ENCODE measurements at regions not wholly inside any gene's neighbourhood (a gene's known extent, or its start where the extent isn't known, plus 50 kb on each side); places are given as distances from the start of the nearest gene placed in this dataset.

DNA sequence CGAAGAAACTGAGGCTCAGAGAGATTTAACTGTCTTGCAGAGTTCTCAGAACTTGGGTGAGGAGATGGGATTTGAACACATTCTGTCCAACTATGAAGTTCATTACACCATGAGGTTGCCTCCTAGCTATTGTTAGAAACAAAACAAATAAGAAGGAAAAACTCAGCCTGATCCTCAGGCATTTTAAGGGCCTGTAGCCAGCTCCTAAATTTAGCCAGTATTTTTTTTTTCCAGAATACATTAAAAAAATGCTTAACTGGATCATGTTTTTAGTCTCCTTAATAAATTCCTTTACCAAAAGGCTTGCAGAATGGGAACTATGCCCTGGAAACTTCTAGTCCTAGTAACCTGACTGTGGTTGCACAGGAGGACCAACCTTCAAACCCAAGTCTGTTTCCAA lies 212.0 kb downstream of the CSNK2A3 start:
- ATAC-seq (no peak), DNase-seq (ENCODE audit: low spot score) (no peak)
- CTCF ChIA-PET, result interaction anchor here (1.0 to 1.6 kb wide), 3 partner anchors 15 to 113 kb away, joined by 3 to 8 read pairs (median 3); no protein-coding TSS in a partner anchor
- no peak for TF ChIP-seq TEAD4 (CRISPR knock-in tag; IDR thresholded peaks at IDR 0.05)
- no peak for TF ChIP-seq CREM (CRISPR knock-in tag; IDR thresholded peaks at IDR 0.05)
- TF ChIP-seq, protein P1, sequence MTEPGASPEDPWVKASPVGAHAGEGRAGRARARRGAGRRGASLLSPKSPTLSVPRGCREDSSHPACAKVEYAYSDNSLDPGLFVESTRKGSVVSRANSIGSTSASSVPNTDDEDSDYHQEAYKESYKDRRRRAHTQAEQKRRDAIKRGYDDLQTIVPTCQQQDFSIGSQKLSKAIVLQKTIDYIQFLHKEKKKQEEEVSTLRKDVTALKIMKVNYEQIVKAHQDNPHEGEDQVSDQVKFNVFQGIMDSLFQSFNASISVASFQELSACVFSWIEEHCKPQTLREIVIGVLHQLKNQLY (CRISPR knock-in tag; IDR thresholded peaks at IDR 0.05), result no peak
- TF ChIP-seq, protein P2, sequence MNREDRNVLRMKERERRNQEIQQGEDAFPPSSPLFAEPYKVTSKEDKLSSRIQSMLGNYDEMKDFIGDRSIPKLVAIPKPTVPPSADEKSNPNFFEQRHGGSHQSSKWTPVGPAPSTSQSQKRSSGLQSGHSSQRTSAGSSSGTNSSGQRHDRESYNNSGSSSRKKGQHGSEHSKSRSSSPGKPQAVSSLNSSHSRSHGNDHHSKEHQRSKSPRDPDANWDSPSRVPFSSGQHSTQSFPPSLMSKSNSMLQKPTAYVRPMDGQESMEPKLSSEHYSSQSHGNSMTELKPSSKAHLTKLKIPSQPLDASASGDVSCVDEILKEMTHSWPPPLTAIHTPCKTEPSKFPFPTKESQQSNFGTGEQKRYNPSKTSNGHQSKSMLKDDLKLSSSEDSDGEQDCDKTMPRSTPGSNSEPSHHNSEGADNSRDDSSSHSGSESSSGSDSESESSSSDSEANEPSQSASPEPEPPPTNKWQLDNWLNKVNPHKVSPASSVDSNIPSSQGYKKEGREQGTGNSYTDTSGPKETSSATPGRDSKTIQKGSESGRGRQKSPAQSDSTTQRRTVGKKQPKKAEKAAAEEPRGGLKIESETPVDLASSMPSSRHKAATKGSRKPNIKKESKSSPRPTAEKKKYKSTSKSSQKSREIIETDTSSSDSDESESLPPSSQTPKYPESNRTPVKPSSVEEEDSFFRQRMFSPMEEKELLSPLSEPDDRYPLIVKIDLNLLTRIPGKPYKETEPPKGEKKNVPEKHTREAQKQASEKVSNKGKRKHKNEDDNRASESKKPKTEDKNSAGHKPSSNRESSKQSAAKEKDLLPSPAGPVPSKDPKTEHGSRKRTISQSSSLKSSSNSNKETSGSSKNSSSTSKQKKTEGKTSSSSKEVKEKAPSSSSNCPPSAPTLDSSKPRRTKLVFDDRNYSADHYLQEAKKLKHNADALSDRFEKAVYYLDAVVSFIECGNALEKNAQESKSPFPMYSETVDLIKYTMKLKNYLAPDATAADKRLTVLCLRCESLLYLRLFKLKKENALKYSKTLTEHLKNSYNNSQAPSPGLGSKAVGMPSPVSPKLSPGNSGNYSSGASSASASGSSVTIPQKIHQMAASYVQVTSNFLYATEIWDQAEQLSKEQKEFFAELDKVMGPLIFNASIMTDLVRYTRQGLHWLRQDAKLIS (CRISPR knock-in tag; IDR thresholded peaks at IDR 0.05; ENCODE audit: borderline replicate concordance), result no peak
- no peak for TF ChIP-seq NR3C1 (CRISPR knock-in tag; conservative IDR thresholded peaks at IDR 0.05; ENCODE audit: low read depth)
- no peak for TF ChIP-seq HMGA2 (CRISPR knock-in tag; IDR thresholded peaks at IDR 0.05)
- no peak for TF ChIP-seq NFYB (CRISPR knock-in tag; conservative IDR thresholded peaks at IDR 0.05; ENCODE audit: low read depth)
- no peak for TF ChIP-seq ZNF423 (CRISPR knock-in tag; IDR thresholded peaks at IDR 0.05)
- TF ChIP-seq ZNF263 (CRISPR knock-in tag; IDR thresholded peaks at IDR 0.05; ENCODE audit: low read depth), result no peak
- TF ChIP-seq PRRX2 (CRISPR knock-in tag; IDR thresholded peaks at IDR 0.05), result no peak
- TF ChIP-seq TCF7 (CRISPR knock-in tag; IDR thresholded peaks at IDR 0.05; ENCODE audit: low read depth), result no peak
- TF ChIP-seq, protein P3, sequence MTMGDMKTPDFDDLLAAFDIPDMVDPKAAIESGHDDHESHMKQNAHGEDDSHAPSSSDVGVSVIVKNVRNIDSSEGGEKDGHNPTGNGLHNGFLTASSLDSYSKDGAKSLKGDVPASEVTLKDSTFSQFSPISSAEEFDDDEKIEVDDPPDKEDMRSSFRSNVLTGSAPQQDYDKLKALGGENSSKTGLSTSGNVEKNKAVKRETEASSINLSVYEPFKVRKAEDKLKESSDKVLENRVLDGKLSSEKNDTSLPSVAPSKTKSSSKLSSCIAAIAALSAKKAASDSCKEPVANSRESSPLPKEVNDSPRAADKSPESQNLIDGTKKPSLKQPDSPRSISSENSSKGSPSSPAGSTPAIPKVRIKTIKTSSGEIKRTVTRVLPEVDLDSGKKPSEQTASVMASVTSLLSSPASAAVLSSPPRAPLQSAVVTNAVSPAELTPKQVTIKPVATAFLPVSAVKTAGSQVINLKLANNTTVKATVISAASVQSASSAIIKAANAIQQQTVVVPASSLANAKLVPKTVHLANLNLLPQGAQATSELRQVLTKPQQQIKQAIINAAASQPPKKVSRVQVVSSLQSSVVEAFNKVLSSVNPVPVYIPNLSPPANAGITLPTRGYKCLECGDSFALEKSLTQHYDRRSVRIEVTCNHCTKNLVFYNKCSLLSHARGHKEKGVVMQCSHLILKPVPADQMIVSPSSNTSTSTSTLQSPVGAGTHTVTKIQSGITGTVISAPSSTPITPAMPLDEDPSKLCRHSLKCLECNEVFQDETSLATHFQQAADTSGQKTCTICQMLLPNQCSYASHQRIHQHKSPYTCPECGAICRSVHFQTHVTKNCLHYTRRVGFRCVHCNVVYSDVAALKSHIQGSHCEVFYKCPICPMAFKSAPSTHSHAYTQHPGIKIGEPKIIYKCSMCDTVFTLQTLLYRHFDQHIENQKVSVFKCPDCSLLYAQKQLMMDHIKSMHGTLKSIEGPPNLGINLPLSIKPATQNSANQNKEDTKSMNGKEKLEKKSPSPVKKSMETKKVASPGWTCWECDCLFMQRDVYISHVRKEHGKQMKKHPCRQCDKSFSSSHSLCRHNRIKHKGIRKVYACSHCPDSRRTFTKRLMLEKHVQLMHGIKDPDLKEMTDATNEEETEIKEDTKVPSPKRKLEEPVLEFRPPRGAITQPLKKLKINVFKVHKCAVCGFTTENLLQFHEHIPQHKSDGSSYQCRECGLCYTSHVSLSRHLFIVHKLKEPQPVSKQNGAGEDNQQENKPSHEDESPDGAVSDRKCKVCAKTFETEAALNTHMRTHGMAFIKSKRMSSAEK (CRISPR knock-in tag; IDR thresholded peaks at IDR 0.05; ENCODE audit: borderline replicate concordance), result no peak
- no peak for TF ChIP-seq FOXK1 (CRISPR knock-in tag; IDR thresholded peaks at IDR 0.05)
- peaks cover 3% of the 10 kb centered on the region for H3K4me1 Mint-ChIP-seq
- H3K36me3 Mint-ChIP-seq, result no peaks in the 10 kb centered on the region
- no peaks in the 10 kb centered on the region; the same call in 1 of the 2 replicates for H3K27me3 Mint-ChIP-seq (ENCODE audit: low read depth)
- H3K27ac Mint-ChIP-seq, result no peak overlapping the region
- H3K4me3 Mint-ChIP-seq, result no peak overlapping the region
- H3K9me3 Mint-ChIP-seq, result no peaks in the 10 kb centered on the region
- POLR2A ChIA-PET, result no interaction called here

DNA sequence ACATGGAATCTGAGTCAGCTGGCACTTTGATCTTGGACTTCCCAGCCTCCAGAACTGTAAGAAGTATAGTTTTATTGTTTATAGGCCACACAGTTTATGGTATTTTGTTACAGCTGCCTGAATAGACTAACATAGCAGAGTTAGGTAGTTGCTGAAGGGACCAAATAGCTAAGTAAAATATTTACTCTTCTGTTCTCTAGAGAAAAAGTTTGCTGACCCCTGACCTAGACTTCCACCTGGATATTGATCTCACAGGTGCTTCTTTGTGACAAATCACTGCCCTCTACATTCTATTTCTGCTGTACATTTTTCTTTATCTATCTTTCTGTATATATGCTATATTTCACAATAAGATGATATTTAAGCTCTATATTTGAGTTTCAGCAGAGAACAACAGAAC lies 212.5 kb downstream of the CSNK2A3 start:
- H3K9me3 Mint-ChIP-seq, result no peaks in the 10 kb centered on the region
- CTCF ChIA-PET, result interaction anchor here (1.0 to 1.6 kb wide), 3 partner anchors 16 to 112 kb away, joined by 3 to 8 read pairs (median 3); no protein-coding TSS in a partner anchor
- TF ChIP-seq FOXP1 (CRISPR knock-in tag; IDR thresholded peaks at IDR 0.05; ENCODE audit: borderline replicate concordance) (no peak), FOXK1 (CRISPR knock-in tag; IDR thresholded peaks at IDR 0.05) (no peak), ZNF396 (CRISPR knock-in tag; IDR thresholded peaks at IDR 0.05; ENCODE audit: borderline replicate concordance) (no peak)
- TF ChIP-seq, protein P4, sequence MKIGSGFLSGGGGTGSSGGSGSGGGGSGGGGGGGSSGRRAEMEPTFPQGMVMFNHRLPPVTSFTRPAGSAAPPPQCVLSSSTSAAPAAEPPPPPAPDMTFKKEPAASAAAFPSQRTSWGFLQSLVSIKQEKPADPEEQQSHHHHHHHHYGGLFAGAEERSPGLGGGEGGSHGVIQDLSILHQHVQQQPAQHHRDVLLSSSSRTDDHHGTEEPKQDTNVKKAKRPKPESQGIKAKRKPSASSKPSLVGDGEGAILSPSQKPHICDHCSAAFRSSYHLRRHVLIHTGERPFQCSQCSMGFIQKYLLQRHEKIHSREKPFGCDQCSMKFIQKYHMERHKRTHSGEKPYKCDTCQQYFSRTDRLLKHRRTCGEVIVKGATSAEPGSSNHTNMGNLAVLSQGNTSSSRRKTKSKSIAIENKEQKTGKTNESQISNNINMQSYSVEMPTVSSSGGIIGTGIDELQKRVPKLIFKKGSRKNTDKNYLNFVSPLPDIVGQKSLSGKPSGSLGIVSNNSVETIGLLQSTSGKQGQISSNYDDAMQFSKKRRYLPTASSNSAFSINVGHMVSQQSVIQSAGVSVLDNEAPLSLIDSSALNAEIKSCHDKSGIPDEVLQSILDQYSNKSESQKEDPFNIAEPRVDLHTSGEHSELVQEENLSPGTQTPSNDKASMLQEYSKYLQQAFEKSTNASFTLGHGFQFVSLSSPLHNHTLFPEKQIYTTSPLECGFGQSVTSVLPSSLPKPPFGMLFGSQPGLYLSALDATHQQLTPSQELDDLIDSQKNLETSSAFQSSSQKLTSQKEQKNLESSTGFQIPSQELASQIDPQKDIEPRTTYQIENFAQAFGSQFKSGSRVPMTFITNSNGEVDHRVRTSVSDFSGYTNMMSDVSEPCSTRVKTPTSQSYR (CRISPR knock-in tag; IDR thresholded peaks at IDR 0.05), result no peak
- TF ChIP-seq, protein P5, sequence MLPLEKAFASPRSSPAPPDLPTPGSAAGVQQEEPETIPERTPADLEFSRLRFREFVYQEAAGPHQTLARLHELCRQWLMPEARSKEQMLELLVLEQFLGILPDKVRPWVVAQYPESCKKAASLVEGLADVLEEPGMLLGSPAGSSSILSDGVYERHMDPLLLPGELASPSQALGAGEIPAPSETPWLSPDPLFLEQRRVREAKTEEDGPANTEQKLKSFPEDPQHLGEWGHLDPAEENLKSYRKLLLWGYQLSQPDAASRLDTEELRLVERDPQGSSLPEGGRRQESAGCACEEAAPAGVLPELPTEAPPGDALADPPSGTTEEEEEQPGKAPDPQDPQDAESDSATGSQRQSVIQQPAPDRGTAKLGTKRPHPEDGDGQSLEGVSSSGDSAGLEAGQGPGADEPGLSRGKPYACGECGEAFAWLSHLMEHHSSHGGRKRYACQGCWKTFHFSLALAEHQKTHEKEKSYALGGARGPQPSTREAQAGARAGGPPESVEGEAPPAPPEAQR (CRISPR knock-in tag; IDR thresholded peaks at IDR 0.05), result no peak
- TF ChIP-seq, protein P6, sequence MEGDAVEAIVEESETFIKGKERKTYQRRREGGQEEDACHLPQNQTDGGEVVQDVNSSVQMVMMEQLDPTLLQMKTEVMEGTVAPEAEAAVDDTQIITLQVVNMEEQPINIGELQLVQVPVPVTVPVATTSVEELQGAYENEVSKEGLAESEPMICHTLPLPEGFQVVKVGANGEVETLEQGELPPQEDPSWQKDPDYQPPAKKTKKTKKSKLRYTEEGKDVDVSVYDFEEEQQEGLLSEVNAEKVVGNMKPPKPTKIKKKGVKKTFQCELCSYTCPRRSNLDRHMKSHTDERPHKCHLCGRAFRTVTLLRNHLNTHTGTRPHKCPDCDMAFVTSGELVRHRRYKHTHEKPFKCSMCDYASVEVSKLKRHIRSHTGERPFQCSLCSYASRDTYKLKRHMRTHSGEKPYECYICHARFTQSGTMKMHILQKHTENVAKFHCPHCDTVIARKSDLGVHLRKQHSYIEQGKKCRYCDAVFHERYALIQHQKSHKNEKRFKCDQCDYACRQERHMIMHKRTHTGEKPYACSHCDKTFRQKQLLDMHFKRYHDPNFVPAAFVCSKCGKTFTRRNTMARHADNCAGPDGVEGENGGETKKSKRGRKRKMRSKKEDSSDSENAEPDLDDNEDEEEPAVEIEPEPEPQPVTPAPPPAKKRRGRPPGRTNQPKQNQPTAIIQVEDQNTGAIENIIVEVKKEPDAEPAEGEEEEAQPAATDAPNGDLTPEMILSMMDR (IDR thresholded peaks at IDR 0.05), result no peak

More for the DNA sequence above, 212.5 kb downstream of the CSNK2A3 start:
- H3K27ac Mint-ChIP-seq, result no peak overlapping the region
- H3K4me3 Mint-ChIP-seq, result no peak overlapping the region
- POLR2A ChIA-PET, result no interaction called here
- H3K36me3 Mint-ChIP-seq, result no peaks in the 10 kb centered on the region
- DNase-seq (ENCODE audit: low spot score), result no peak
- no peaks in the 10 kb centered on the region; the same call in 1 of the 2 replicates for H3K27me3 Mint-ChIP-seq (ENCODE audit: low read depth)
- ATAC-seq, result no peak
- H3K4me1 Mint-ChIP-seq, result peaks cover 8% of the 10 kb centered on the region
